OCI-LY1 (cell line): ENCODE measurements at regions not wholly inside any gene's neighbourhood (a gene's known extent, or its start where the extent isn't known, plus 50 kb on each side); places are given as distances from the start of the nearest gene placed in this dataset.
"Not testable (repeated sequence)": the region's sequence is repeated elsewhere in the genome, so short reads cannot be mapped to it uniquely, and the experiment has no call there.

Experiments
- EZH2 ChIP-seq: fragments of 200-600 bp; sonication (generic), shearing (Covaris generic); IDR thresholded peaks from 2 replicates; pipeline ENCODE4 v1.8.0; 2017; ENCODE audit warnings: borderline replicate concordance, mixed run types, mild to moderate bottlenecking, antibody characterized with exemption, low read length, moderate library complexity, mixed read lengths
- TF ChIP-seq, protein P1 (sequence below): fragments of 200-600 bp; sonication (generic), shearing (Covaris generic); IDR thresholded peaks from 2 replicates; pipeline ENCODE4 v1.5.1; 2017; ENCODE audit warnings: mild to moderate bottlenecking, antibody characterized with exemption, low read length, moderate library complexity, mixed read lengths

DNA sequence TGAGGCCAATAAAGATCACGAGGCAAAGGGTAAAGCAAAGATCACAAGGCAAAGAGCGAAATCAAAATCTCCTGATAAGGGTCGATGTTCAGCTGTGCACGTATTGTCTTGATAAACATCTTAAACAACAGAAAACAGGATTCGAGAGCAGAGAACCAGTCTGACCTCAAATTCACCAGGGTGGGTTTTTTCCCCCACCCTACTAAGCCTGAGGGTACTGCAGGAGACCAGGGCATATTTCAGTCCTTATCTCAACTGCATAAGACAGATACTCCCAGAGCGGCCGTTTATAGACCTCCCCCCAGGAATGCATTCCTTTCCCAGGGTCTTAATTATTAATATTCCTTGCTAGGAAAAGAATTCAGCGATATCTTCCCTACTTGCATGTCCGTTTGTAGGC is 97.5 kb upstream of the C14orf180 start:
- TF ChIP-seq, protein P1, sequence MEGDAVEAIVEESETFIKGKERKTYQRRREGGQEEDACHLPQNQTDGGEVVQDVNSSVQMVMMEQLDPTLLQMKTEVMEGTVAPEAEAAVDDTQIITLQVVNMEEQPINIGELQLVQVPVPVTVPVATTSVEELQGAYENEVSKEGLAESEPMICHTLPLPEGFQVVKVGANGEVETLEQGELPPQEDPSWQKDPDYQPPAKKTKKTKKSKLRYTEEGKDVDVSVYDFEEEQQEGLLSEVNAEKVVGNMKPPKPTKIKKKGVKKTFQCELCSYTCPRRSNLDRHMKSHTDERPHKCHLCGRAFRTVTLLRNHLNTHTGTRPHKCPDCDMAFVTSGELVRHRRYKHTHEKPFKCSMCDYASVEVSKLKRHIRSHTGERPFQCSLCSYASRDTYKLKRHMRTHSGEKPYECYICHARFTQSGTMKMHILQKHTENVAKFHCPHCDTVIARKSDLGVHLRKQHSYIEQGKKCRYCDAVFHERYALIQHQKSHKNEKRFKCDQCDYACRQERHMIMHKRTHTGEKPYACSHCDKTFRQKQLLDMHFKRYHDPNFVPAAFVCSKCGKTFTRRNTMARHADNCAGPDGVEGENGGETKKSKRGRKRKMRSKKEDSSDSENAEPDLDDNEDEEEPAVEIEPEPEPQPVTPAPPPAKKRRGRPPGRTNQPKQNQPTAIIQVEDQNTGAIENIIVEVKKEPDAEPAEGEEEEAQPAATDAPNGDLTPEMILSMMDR, result not testable (repeated sequence)
- TF ChIP-seq EZH2, result not testable (repeated sequence)
